ENCODE measurements at regions not wholly inside any gene's neighbourhood (a gene's known extent, or its start where the extent isn't known, plus 50 kb on each side); places are given as distances from the start of the nearest gene placed in this dataset.
"Not testable (repeated sequence)": the region's sequence is repeated elsewhere in the genome, so short reads cannot be mapped to it uniquely, and the experiment has no call there.

DNA sequence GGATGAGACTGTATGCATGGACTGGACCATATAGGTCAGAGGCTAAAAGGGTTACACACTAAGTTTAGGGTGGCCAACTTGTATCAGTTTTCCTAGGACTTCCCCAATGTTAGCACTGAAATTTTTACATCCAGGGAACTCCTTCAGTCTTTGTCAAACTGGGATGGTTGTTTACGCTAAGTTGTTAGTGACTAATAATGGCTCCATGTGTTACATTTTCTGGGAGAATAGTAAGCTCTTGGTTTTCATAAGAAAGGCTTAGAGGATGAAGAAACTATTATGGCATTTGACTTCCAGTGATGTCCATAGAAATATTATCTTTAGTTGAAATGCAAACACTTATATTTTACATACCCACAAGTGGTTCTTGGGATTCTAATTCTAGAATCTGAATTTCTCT is 57.9 kb upstream of the ST3GAL6 start:
- no peak for DNase-seq

- no peak for DNase-seq
Observed at GRCh38 chr3:98705694-98706093, 57.4 kb upstream of the ST3GAL6 start.

DNA sequence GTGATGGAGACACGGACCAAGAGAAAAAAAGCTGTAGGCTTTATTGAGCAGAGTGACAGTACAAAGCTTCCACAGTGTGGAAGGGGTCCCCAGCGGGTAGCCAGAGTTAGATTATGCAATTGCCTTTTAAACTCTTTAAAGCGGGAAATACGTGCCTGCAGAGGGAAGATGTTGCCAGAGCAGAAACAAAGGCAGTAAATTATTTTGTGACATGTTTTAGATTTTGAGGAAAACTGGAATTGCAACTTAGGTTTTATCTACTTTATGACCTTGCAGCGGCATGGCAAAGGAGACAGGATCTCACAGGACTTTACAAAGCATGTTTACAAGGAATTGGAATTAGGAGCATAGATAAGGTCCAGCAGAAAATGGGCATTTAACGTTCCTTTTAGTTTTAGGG is 54.5 kb upstream of the ST3GAL6 start:
- DNase-seq, result not testable (repeated sequence)

GRCh38 chr3:98709441-98709840 is 53.7 kb upstream of the ST3GAL6 start:
- DNase-seq, result no peak

GRCh38 chr3:98710067-98710659 is 53.0 kb upstream of the ST3GAL6 start:
- no peak for DNase-seq

DNA sequence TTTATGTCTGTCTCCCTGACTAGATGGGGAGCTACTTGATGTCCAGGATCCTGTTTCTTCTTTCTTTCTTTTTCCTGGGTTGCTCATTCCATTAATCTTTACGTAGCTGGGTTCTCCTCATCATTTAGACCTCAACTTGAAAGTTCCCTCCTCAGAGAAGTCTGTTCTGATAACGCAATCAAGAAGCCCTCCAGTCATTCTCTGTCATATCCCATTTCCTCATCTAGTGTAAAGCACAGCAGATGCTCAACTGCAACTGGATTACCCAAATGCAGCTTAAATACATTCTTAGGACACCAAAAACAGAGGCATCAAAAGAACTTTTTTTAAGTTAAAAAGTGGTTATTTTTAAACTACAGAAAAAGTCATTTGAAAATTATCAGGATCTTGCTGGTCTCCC is 51.7 kb upstream of the ST3GAL6 start:
- DNase-seq, result no peak

DNA sequence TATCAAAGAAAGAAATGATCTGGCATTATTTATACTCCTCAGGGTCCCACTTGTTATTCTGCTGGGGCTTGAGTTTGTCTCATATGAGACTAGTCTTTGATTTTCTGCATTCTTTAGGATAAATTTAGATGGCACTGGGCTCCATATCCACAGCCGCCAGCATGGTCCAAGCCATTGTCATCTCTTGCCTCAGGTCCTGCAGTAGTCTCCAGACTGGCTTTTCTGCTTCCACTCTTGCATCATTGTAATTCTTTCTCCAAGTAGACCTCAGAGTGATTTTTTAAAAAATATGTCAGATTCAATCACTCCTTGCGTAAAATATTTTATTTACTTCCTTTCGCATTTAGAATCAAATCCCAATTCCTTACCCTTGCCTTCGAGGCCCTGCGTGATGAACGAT is 50.4 kb upstream of the ST3GAL6 start:
- no peak for DNase-seq

DNA sequence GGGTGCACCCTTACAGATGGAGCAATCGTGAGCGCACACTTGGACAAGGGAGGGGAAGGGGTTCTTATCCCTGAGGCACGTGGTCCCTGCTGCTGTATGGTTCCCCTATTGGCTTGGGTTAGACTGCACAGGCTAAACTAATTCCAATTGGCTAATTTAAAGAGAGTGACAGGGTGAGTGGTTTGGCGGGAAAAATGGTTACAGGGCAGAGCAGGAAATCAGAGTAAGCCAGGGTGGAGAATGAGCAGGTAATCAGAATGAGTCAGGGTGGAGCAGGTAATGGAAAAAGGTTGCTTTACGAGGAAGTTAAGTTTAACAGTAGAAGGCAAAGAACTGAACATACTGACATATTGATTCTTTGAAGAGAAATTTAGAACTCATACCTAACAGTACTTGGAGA is 49.8 kb upstream of the ST3GAL6 start:
- DNase-seq, result not testable (repeated sequence)

All from T-helper 1 cell (primary cell).